Neural progenitor cell (in vitro differentiated cells): ENCODE measurements at regions not wholly inside any gene's neighbourhood (a gene's known extent, or its start where the extent isn't known, plus 50 kb on each side); places are given as distances from the start of the nearest gene placed in this dataset.
"Not testable (repeated sequence)": the region's sequence is repeated elsewhere in the genome, so short reads cannot be mapped to it uniquely, and the experiment has no call there.

Experiments used
- DNase-seq: peaks from one replicate; pipeline ENCODE4 v3.0.0-alpha.2; 2016; ENCODE audit warnings: low spot score
- H2AFZ ChIP-seq: fragments of 200-600 bp; sonication (generic); replicated peaks from 2 replicates; pipeline ENCODE4 v1.6.1; 2016; ENCODE audit warnings: antibody characterized with exemption
- H3F3A ChIP-seq: fragments of 200-600 bp; sonication (generic); 2 replicates; pipeline ENCODE4 v1.6.1; 2016; ENCODE audit warnings: antibody characterized with exemption, low read depth
- H3K27ac ChIP-seq: fragments of 200-600 bp; sonication (generic); 2 replicates; pipeline ENCODE4 v1.5.1; 2016; ENCODE audit warnings: mild to moderate bottlenecking
- H3K27me3 ChIP-seq: fragments of 200-600 bp; sonication (generic); 2 replicates; pipeline ENCODE4 v1.6.1; 2016; ENCODE audit warnings: mild to moderate bottlenecking, moderate library complexity
- H3K36me3 ChIP-seq: fragments of 200-600 bp; sonication (generic); 2 replicates; pipeline ENCODE4 v1.5.1; 2016
- H3K4me1 ChIP-seq: fragments of 200-600 bp; sonication (generic); 2 replicates; pipeline ENCODE4 v1.6.1; 2016; ENCODE audit warnings: mixed run types
- H3K4me2 ChIP-seq: fragments of 200-600 bp; sonication (generic); 2 replicates; pipeline ENCODE4 v1.6.1; 2016
- H3K4me3 ChIP-seq: fragments of 200-600 bp; sonication (generic); 2 replicates; pipeline ENCODE4 v1.5.1; 2016
- H3K79me2 ChIP-seq: fragments of 200-600 bp; sonication (generic); 2 replicates; pipeline ENCODE4 v1.6.1; 2016; ENCODE audit warnings: low read depth
- H3K9ac ChIP-seq: fragments of 200-600 bp; sonication (generic); 2 replicates; pipeline ENCODE4 v1.6.1; 2016
- H3K9me3 ChIP-seq: fragments of 200-600 bp; sonication (generic); 2 replicates; pipeline ENCODE4 v1.5.1; 2016; ENCODE audit warnings: low read depth
- H4K20me1 ChIP-seq: fragments of 200-600 bp; sonication (generic); 2 replicates; pipeline ENCODE4 v1.6.1; 2016; ENCODE audit warnings: low read depth
- H3K27ac Mint-ChIP-seq: 3 replicates; pipeline ENCODE4 v1.8.0; 2021; ENCODE audit warnings: mixed read lengths
- H3K27me3 Mint-ChIP-seq: 2 replicates; pipeline ENCODE4 v1.8.0; 2022; ENCODE audit warnings: low read depth, mild to moderate bottlenecking, inconsistent platforms, moderate library complexity, mixed read lengths; ENCODE audit not compliant: insufficient read depth
- H3K36me3 Mint-ChIP-seq: 3 replicates; pipeline ENCODE4 v1.8.0; 2021; ENCODE audit warnings: mixed read lengths
- H3K4me1 Mint-ChIP-seq: 3 replicates; pipeline ENCODE4 v1.8.0; 2021; ENCODE audit warnings: mixed read lengths
- H3K4me3 Mint-ChIP-seq: 3 replicates; pipeline ENCODE4 v1.8.0; 2021; ENCODE audit warnings: mild to moderate bottlenecking, moderate library complexity, mixed read lengths
- H3K9me3 Mint-ChIP-seq: 3 replicates; pipeline ENCODE4 v1.8.0; 2020; ENCODE audit warnings: mixed read lengths
- CTCF ChIP-seq: fragments of 200-600 bp; sonication (generic); IDR thresholded peaks from 2 replicates; pipeline ENCODE4 v1.5.1; 2017; ENCODE audit warnings: antibody characterized with exemption, mild to moderate bottlenecking
- EZH2 ChIP-seq: fragments of 200-600 bp; sonication (generic); IDR thresholded peaks from 2 replicates; pipeline ENCODE4 v1.6.1; 2017; ENCODE audit warnings: antibody characterized with exemption, mild to moderate bottlenecking, moderate library complexity
- EZH2phosphoT487 ChIP-seq: fragments of 200-600 bp; sonication (generic); IDR thresholded peaks from 2 replicates; pipeline ENCODE4 v1.6.1; 2017; ENCODE audit warnings: antibody characterized with exemption

- no peak for DNase-seq
- no peaks in the 10 kb centered on the region for H3K9me3 Mint-ChIP-seq
- no peaks in the 10 kb centered on the region for H3K36me3 ChIP-seq
Observed at GRCh38 chr10:33022691-33023090, 64.7 kb upstream of the ITGB1 start.

GRCh38 chr10:33022090-33022489 is 64.1 kb upstream of the ITGB1 start:
- Histone ChIP-seq H3K4me2 (no peak overlapping the region), H3K79me2 (no peaks in the 10 kb centered on the region), H3K4me3 (no peak overlapping the region), H3K9ac (no peak overlapping the region), H3K27me3 (no peaks in the 10 kb centered on the region), H3F3A (no peaks in the 10 kb centered on the region), H3K4me1 (no peaks in the 10 kb centered on the region), H3K36me3 (no peaks in the 10 kb centered on the region), H2AFZ (no peak overlapping the region), H4K20me1 (no peaks in the 10 kb centered on the region), H3K27ac (no peak overlapping the region), H3K9me3 (no peaks in the 10 kb centered on the region)
- H3K27ac Mint-ChIP-seq = no peak overlapping the region
- peaks cover 2% of the 10 kb centered on the region for H3K4me1 Mint-ChIP-seq
- H3K9me3 Mint-ChIP-seq = no peaks in the 10 kb centered on the region
- H3K27me3 Mint-ChIP-seq = no peaks in the 10 kb centered on the region
- no peak for TF ChIP-seq EZH2phosphoT487
- TF ChIP-seq EZH2 = no peak
- no peaks in the 10 kb centered on the region for H3K36me3 Mint-ChIP-seq
- H3K4me3 Mint-ChIP-seq = no peak overlapping the region
- DNase-seq = no peak

More at GRCh38 chr10:33022691-33023090, 64.7 kb upstream of the ITGB1 start:
- H3K27me3 ChIP-seq = no peaks in the 10 kb centered on the region
- Mint-ChIP-seq H3K4me3 (no peak overlapping the region), H3K36me3 (no peaks in the 10 kb centered on the region), H3K27me3 (peaks cover under 1% of the 10 kb centered on the region), H3K4me1 (peaks cover 2% of the 10 kb centered on the region), H3K27ac (no peak overlapping the region)
- no peak overlapping the region for H2AFZ ChIP-seq
- H3F3A ChIP-seq = no peaks in the 10 kb centered on the region
- no peak overlapping the region for H3K4me3 ChIP-seq
- no peaks in the 10 kb centered on the region for H3K9me3 ChIP-seq
- H3K4me1 ChIP-seq = no peaks in the 10 kb centered on the region
- no peak overlapping the region for H3K27ac ChIP-seq
- TF ChIP-seq CTCF (no peak), EZH2 (no peak), EZH2phosphoT487 (no peak)
- H3K79me2 ChIP-seq = no peaks in the 10 kb centered on the region
- H4K20me1 ChIP-seq = no peaks in the 10 kb centered on the region
- no peak overlapping the region for H3K9ac ChIP-seq
- H3K4me2 ChIP-seq = no peak overlapping the region

- DNase-seq = no peak
- H3F3A ChIP-seq = no peaks in the 10 kb centered on the region
- no peaks in the 10 kb centered on the region for H4K20me1 ChIP-seq
- Mint-ChIP-seq H3K27me3 (no peaks in the 10 kb centered on the region), H3K4me1 (peaks cover 10% of the 10 kb centered on the region), H3K9me3 (no peaks in the 10 kb centered on the region), H3K4me3 (no peak overlapping the region), H3K27ac (no peak overlapping the region), H3K36me3 (no peaks in the 10 kb centered on the region)
- no peaks in the 10 kb centered on the region for H3K36me3 ChIP-seq
- H3K4me3 ChIP-seq = no peak overlapping the region
- H2AFZ ChIP-seq = no peak overlapping the region
- H3K4me1 ChIP-seq = no peaks in the 10 kb centered on the region
- no peaks in the 10 kb centered on the region for H3K79me2 ChIP-seq
- no peak overlapping the region for H3K4me2 ChIP-seq
- H3K9me3 ChIP-seq = no peaks in the 10 kb centered on the region
- no peaks in the 10 kb centered on the region for H3K27me3 ChIP-seq
- no peak for TF ChIP-seq EZH2phosphoT487
- no peak for TF ChIP-seq CTCF
- TF ChIP-seq EZH2 = no peak
- no peak overlapping the region for H3K9ac ChIP-seq
- no peak overlapping the region for H3K27ac ChIP-seq
Observed at GRCh38 chr10:33016988-33017387, 59.0 kb upstream of the ITGB1 start.

GRCh38 chr10:33015761-33016547 is 57.9 kb upstream of the ITGB1 start:
- H3K9me3 Mint-ChIP-seq = no peaks in the 10 kb centered on the region
- DNase-seq = no peak
- TF ChIP-seq EZH2phosphoT487 = no peak
- TF ChIP-seq CTCF = no peak
- no peak for TF ChIP-seq EZH2
- Histone ChIP-seq H3F3A (no peaks in the 10 kb centered on the region), H3K27ac (no peak overlapping the region), H3K4me1 (no peaks in the 10 kb centered on the region), H2AFZ (no peak overlapping the region), H3K36me3 (no peaks in the 10 kb centered on the region), H3K9me3 (no peaks in the 10 kb centered on the region), H4K20me1 (no peaks in the 10 kb centered on the region), H3K4me2 (no peak overlapping the region), H3K79me2 (no peaks in the 10 kb centered on the region), H3K9ac (no peak overlapping the region), H3K4me3 (no peak overlapping the region), H3K27me3 (no peaks in the 10 kb centered on the region)
- no peaks in the 10 kb centered on the region for H3K36me3 Mint-ChIP-seq
- peaks cover 10% of the 10 kb centered on the region for H3K4me1 Mint-ChIP-seq
- H3K4me3 Mint-ChIP-seq = no peak overlapping the region
- no peaks in the 10 kb centered on the region for H3K27me3 Mint-ChIP-seq
- H3K27ac Mint-ChIP-seq = peak overlapping the region; percentile 62

GRCh38 chr10:33013331-33013730 is 55.3 kb upstream of the ITGB1 start:
- H2AFZ ChIP-seq, H3K9ac ChIP-seq, H3K4me2 ChIP-seq, H3K27ac Mint-ChIP-seq, H3K27me3 Mint-ChIP-seq, H3F3A ChIP-seq, H3K36me3 ChIP-seq, H3K36me3 Mint-ChIP-seq, H3K4me1 ChIP-seq, H3K27ac ChIP-seq, H3K4me3 ChIP-seq, H3K27me3 ChIP-seq, H4K20me1 ChIP-seq, H3K79me2 ChIP-seq, H3K4me3 Mint-ChIP-seq, DNase-seq, H3K9me3 Mint-ChIP-seq, H3K9me3 ChIP-seq: not testable (repeated sequence)
- peaks cover 12% of the 10 kb centered on the region for H3K4me1 Mint-ChIP-seq
